GM19324 (cell line): ENCODE measurements at regions not wholly inside any gene's neighbourhood (a gene's known extent, or its start where the extent isn't known, plus 50 kb on each side); places are given as distances from the start of the nearest gene placed in this dataset.

ENCODE experiments used
- ATAC-seq: cut with Tn5 transposase; IDR thresholded peaks from one replicate; pipeline ENCODE4 v1.9.1; 2021; ENCODE audit warnings: mild to moderate bottlenecking, moderate library complexity; ENCODE audit not compliant: unreplicated experiment, low FRiP score

DNA sequence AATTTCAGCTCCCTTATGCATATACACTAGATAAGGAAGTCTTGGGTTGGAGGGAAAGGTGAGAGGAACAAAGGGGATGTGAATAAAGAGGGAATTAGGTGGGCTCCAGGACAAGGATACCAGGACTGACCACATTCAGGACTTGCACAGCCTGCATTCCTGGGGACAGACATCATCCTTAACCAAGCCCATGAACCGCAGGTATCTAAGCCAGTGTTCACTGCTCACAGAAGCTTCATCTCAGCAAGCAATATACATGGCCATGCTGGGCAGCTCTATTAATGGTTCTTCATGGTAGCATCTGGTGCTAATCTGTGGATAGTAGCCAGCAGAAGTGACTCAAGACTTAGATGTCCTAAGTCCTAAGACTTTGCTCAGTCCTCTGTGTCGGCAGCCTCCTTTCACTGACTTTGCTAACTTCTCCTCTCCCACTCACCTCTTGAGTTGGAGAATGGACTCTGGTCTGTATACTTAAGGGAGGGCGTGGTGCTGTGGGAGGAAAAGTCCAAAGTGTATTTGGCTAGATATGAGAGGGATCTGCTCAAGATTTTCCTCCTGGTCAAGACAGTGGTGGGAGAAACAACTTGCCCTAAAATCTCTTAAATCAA is 136.1 kb downstream of the ASCL1 start:
- ATAC-seq, result no peak

DNA sequence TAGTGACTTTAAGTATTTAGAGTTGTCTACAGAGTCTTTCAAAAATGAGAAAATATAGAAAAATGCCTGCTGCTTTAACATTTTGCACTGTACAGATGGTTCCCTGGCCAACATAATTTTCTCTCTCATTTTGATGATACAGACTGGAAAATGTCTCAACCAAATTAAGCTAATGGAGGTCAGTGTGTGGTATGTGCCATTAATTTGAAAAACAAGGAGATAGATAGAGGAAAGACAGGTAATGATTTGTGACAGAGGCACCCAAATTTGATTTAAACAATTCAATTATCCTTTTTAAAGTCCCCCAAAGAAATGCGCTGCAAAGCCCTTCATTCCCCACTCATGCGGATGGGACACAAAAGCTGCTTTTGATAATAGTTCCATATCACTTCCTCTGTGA is 140.0 kb downstream of the ASCL1 start:
- no peak for ATAC-seq

DNA sequence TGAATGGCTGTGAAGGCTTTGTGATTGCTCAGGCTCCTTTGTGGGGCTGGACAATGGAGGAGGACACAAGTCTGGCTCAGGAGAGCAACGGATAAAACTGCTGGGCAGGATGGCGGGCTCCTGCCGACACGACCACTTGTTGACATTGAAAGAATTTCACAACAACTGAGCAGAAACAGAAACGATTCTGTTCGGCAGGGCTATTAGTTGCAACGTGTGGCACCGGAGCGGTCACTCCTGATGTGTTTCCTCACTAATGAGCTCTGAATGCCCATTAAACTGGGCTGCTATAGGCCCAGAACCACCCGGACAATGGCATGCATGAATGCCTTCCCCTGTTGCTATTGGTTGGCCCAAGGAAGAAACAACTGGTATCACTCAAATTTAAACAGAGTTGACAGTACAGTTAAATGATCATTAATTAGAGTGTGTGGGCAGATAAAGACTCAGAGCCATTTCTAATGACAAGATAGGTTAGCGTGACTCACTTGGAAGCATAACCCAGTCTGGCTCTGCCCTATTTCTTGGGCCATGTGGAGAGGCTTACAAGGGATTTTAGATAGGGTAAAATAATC is 142.9 kb downstream of the ASCL1 start:
- ATAC-seq, result no peak

DNA sequence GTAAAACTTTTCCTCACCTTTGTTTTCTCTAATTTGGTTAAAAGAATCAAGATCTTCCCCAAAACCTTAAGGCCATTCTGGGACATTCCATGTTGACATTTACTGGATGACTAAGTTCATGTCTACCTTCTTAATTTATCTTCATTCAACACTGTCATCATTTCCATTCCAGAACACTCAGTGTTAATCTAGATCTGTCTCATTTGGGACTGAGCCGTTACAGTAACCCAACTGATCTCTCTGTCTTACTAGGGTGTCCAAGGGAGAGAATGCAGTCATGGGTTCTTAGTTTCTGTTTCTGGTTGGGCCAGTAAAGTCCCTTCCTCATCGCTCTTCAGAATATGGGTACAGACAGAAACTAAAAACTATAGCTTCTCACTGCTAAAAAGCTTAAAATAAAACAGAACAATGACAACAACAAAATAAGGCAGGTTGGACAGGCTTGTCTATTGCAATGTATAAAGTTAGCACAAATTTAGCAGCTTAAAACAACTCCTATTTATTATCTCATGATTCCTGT is 144.8 kb downstream of the ASCL1 start:
- peak; percentile 78 for ATAC-seq

DNA sequence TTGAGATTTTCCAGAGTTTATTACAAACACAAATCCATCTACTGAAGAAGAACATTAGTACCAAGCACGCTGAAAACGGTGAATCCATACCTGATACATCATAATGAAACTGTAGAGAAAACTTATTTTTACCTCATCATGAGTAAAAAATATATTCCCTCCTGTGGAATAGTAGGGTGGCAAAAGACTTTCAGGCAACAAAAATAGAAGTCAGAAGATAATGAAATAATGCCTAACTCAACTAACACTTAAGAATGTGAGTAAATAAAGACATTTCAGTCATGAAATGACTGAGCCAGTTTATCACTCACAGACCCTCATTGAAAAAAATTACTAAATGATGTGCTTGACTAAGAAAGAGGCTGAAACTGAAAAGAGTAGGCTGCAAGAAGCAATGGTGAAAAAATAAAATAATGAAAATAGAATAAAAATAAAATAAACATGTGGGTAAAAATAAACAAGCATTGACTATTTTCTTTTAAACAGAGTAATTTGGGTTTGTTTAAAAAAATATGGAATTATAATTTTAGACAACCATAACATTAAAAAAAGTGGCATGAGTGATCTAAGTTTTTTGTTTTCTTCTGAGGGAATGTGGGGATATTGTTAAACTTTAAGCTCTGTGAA is 148.6 kb downstream of the ASCL1 start:
- no peak for ATAC-seq

DNA sequence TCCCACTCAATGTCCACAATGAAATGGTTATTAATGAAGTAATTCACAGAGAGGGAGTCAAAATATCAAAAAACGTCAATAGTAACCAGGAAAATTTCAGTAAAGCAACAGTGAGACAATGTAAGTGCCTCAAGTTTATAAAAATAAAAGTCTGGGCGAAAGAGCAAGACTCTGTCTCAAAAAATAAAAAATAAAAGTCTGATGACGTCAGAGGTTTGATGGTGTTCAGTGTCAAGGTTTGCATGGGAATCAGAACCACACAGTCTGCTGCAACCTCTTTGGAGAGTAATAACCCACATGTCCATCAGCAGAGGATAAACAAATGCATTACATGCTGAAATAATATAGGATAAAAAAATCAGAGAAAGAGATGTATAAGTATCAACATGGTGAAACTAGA is 152.4 kb downstream of the ASCL1 start:
- no peak for ATAC-seq

DNA sequence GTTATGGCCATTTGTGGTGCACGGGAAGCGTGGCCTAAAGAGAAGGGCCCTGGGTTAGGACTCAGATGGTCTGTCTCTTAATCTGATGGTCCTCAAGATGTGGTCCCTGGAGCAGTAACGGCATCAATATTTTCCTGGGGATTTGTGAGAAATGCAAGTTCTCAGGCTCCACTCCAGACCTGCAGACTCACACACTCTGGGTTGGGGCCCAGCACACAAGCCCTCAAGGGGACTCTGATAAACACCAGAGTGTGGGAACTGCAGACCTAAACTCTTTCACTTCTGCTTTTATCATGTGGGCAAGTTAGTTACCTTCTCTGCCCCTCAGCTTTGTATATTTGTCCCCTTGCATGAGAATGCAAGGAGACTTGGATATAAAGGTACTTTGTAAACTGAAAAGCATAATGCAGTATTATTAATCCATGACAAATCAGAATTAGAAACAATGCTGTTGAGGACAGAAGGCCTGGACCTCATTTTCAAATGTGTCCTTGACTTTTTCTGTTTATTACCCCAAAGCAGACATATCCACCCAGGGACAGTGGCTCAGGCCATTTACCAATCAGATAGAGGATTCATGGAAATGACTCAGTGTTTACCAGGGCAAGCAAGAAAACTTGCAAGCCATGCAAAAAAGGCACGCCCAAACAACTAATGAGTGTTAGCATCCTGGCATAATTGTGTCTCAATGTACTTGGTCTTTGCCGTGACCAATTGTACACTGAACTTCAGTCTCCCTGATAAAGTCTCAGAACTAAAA is 157.0 kb downstream of the ASCL1 start:
- ATAC-seq, result peak; percentile 94

DNA sequence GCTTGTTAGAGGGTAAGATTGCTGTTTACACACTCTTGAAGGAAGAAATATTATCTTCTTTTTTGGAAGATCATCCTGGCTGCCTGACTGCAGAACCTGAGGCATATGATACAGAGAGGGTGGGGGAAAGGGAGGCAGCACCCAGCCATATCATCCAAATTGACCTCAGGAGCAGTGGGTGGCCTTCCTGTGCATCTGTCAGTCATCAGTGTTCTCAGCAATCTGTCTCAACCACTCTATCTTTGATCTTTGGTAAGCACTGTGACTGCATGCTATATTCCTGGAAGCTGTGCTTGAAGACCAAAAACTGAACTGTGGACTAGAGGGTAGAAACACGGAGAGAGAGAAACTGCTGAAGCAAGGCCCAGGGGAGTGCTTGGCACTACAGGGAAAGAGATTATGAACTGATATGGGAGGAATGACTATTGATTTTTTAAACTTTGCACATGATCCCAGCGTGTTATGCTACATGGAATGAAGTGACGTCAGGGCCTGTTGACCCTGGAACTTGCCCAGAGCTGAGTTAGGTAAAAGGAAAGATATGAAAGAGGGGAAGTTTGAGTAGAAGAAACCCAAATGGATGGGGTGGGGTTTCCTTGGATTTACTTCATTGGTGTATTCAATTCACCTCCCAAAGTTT is 171.5 kb downstream of the ASCL1 start:
- ATAC-seq, result no peak

DNA sequence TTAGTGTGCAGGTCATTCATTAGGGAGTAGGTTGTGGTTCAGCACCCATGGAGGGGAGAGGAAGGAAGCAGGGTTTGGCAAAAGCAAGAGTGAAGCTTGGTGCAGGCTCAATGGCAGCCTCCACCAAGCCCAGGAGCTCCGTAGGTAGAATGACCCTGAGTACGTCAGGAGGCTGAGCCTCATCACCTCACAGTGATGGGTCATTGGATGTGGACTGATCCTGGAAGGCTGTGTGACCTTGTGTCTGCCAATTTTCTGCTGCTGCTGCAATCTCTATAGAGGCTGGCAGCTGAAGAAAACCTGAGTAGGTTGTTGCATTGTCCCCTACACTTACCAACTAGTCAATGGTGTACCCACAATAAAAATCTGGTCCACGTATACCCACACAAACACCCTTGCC is 173.1 kb downstream of the ASCL1 start:
- no peak for ATAC-seq

DNA sequence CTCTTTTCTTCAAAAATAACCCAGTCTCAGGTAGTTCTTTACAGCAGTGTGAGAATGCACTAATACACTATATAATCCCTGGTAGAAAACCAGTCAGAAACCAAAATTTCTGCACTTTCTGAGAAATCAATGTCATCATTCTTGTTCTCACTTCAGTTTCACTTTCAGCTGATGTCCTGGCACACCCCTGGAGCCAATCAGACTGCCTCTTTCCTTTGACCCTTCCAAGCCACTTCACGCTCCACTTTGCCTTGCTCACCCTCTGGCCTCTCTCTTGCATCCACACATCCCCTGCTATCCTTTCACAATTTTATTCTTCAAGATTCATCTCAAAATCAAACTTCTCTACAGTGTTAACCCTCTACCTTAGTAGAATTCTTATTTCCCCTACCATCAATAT is 181.1 kb downstream of the ASCL1 start:
- no peak for ATAC-seq

DNA sequence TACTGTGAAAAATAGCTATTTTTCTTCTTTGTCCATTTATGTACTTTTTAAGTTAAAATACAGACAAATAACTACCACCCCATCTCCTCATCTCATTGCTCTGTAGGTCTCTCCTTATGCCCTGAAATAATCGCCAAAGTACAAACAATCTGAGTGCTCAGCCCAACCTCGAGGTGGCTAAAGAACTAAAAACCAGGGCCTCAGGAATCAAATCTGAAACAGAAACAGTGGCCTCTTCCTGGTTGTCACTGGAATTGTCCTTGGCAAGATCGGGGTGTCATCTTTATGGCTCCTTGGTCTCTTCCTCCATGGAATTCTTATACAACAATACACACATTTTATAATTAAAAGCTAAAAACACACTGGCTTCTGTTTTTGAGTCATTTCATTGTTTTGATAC is 182.4 kb downstream of the ASCL1 start:
- no peak for ATAC-seq

DNA sequence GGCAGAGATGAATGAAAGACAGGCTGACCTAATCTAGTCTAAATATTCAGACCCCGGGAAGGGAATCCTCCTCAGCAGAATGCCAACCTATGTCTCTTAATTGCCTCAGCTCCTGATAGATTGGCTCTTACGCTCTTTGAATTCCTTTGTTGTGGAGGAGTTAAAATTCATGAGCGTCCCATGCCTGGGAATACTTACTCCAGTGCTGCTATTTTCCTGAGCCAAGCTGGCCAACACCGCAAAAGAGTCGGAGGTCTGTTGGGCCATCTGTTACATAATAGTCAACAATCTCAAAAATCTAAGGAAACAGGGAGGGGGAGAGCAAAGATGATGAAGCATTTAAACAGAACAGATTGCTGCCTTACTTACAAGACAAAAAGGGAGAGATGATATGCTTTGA is 182.8 kb downstream of the ASCL1 start:
- ATAC-seq, result no peak

DNA sequence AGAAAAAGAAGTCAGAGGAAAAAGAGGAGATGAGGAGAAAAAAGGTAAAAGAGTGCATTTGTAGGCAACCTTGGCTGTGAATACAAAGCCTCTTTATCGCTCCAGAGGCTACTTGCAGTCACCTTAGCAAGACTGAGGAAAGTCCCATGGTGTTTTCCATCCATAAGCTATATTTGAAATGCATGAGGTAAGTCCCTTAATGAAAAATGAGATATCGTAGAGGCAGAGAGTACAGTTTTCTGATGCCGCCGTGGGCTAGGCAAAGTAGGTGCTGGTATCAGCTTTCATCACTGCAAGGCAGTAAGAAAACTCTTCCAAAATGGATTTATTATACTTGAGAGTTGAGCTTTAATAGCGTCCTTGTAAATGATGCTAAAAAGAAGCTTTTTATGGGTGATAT is 186.8 kb downstream of the ASCL1 start:
- ATAC-seq, result no peak

DNA sequence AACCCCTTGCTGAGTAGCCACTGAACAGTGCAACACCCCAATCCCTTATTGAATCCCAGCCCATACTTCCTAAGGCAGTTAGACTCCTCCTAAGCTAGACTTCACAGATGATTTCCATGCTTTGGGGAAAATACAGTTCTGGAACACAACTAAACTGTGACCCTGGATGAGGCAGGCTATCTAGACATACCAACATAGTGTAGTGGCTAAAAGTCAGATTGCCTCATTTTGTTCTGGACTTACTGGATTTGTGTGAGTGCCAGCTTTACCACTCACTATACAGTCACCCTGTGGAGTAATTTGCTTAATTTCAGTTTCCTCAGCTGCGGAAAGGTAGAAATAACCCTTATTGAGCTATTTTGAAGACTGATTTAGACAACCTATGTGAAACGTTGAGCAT is 203.1 kb downstream of the ASCL1 start:
- ATAC-seq, result no peak

DNA sequence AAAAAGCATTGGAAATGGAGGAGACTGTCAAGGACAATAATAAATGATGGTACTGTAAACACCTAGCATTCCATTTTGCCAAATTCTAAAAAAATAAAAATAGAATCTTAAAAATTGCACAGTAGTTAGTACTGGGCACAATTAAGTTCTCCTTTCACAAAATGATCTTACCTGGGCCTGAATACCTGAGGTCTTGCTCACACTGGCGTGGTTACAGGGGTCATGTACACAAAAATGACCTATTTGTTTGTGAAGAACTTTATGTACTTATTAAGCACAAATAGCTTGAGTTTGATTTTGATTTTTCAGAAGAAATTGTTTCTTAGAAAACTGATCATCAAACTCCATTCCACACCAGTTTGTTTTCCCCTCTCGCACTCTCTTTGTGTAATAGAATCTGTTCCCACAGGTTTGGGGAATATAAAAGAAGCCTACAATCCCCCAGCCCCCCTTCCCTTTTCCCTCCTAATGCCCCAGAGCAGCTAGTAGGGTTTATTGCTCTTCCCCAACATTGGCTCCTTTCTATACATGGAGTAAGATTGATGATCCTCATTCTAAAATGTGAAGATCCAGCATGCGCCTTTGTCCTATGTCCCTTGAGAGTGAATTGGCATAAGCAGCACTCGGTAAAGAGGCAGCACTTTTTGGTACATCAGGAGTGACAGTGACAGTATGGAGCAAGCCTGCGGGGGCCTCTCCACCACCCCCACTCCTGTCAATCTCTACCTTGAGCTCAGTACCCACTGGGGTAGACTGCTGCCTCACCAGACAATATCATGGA is 204.3 kb downstream of the ASCL1 start:
- no peak for ATAC-seq

DNA sequence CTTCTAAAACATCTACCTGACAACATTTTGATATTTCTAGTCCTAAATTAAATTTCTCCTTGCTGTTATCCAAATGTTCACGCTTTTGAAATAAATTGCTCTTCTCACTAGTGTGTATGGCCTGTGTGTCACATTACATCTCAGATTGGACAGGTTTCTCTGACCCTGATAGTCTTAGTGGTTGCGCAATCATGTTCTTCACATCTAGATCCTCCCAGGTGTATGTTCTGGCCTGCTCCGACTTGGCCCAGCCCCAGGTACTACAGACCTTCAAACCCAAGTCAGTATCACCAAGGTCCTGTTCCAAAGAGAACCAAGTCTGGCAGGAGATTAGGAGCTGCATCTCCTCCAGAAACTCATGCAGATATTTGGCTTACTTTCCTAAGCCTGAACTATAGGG is 209.5 kb downstream of the ASCL1 start:
- ATAC-seq, result no peak

DNA sequence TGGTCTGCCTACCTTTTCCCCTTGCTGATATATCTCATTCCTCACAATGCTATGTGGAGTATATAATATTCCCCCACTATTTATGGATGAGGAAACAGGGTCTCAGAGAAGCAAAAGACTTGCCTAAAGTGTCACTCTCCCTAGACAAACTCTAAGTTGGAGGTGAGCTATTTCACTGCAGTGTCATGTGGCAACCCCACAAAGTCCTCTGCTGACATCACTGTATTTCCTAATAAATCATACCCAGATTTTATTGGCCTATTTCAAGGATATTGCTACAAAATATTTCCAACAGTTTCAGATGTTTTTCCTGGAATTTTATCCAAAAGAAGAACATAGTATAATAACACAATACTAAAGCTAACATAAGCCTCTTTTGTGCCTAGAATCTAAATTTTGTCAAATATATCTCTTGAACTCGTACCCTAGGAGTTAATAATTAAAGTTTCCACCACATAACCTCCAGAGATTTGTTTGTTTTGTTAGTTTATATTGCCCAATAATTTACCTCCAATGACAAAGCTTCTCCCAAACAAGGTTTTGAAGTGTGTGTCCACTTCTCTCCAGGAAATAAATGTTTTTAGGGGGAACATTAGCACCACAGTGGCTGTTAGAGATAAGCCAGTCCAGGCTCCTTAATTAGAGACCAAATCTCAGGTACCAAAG is 215.1 kb downstream of the ASCL1 start:
- no peak for ATAC-seq

DNA sequence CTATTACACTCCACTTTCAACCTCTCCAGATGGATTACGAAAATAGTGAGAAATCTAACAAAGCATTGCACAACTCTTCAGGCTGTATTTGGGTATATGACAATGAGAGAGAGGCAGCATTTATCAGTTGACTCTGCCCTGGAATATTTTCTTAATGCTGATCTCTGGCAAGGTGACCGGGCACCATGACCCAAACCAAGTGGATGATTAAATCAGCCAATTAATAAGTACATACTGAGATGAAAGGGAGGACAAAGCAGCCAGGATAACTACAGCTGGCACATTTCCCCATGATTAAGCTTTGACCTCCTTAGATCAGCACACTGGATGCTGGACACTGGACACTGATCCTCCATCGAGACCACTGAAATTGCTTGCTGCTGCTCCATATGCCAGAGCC is 218.2 kb downstream of the ASCL1 start:
- no peak for ATAC-seq

DNA sequence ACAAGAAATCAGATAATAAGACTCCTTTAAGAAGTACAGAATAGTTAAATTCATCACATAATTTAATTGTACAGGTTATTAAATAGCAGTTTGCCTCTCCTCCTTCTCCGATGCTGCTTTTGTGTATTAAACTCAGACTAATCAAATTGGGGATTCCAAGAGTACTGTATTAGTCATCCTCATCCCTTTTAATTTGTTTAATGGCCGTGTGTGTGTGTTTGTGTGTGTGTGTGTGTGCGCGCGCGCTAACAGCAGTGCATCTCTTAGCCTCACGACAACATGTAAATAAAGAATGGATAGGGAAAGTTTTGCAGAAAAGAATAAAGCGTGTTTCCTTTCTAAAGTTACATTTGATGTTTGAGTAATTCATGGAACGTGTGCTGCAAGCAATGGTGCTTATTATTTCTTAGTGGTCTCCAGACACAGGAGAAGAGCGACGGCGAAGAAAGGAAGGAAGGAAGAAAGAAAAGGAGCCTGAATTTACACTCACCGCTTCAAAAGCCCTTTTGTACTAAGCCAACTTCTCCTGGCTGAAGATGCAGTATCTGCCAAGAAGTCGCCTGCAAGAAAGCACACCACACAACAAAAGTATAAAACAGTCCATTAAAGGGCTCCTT is 220.3 kb downstream of the ASCL1 start:
- ATAC-seq, result no peak
